Activated T-helper 2 cell treated with anti-CD3 and anti-CD28 coated beads, Interferon-gamma antibody, Interleukin-2, Interleukin-4, amounts not matched to agents 10 μg/mL and 5 μg/mL and 100 μg/mL, durations not matched to agents 14 hours and 24 hours and 36 hours (primary cell): ENCODE measurements at regions not wholly inside any gene's neighbourhood (a gene's known extent, or its start where the extent isn't known, plus 50 kb on each side); places are given as distances from the start of the nearest gene placed in this dataset.

Experiments
- DNase-seq: peaks from one replicate; pipeline ENCODE4 v3.0.0; 2021; ENCODE audit warnings: low spot score
- H3K27ac Mint-ChIP-seq: one replicate; pipeline ENCODE4 v1.8.0; 2021; ENCODE audit warnings: mixed read lengths
- H3K27me3 Mint-ChIP-seq: one replicate; pipeline ENCODE4 v1.8.0; 2021; ENCODE audit warnings: low read depth, mixed read lengths
- H3K36me3 Mint-ChIP-seq: one replicate; pipeline ENCODE4 v1.8.0; 2021; ENCODE audit warnings: low read depth, mixed read lengths
- H3K4me1 Mint-ChIP-seq: one replicate; pipeline ENCODE4 v1.8.0; 2021; ENCODE audit warnings: low read depth, mixed read lengths
- H3K4me3 Mint-ChIP-seq: one replicate; pipeline ENCODE4 v1.8.0; 2021; ENCODE audit warnings: low read depth, mild to moderate bottlenecking, moderate library complexity, mixed read lengths
- H3K9me3 Mint-ChIP-seq: one replicate; pipeline ENCODE4 v1.8.0; 2021; ENCODE audit warnings: mixed read lengths
- intact Hi-C: fragments of 100-400 bp; cut with micrococcal nuclease; formaldehyde crosslinking; loops from one replicate; pipeline ENCODE4 v1.15.1; 2023

GRCh38 chr1:103854279-103854678 lies 104.6 kb downstream of the AMY1C start:
- Mint-ChIP-seq H3K27me3 (no peaks in the 10 kb centered on the region), H3K4me1 (no peaks in the 10 kb centered on the region)

GRCh38 chr1:103859721-103860120 lies 110.0 kb downstream of the AMY1C start:
- Mint-ChIP-seq H3K27ac (no peak overlapping the region), H3K4me1 (no peaks in the 10 kb centered on the region)
- intact Hi-C loops, result no loop called here

More at GRCh38 chr1:103854279-103854678, 104.6 kb downstream of the AMY1C start:
- Mint-ChIP-seq H3K4me3 (no peak overlapping the region), H3K27ac (no peak overlapping the region), H3K36me3 (no peaks in the 10 kb centered on the region), H3K9me3 (peaks cover 39% of the 10 kb centered on the region)
- no peak for DNase-seq
- intact Hi-C loops, result no loop called here

GRCh38 chr1:103898576-103899345 lies 149.1 kb downstream of the AMY1C start:
- intact Hi-C loops, result no loop called here
- no peaks in the 10 kb centered on the region for H3K36me3 Mint-ChIP-seq
- H3K27me3 Mint-ChIP-seq, result no peaks in the 10 kb centered on the region
- DNase-seq, result no peak
- no peaks in the 10 kb centered on the region for H3K4me1 Mint-ChIP-seq
- no peak overlapping the region for H3K4me3 Mint-ChIP-seq
- peaks cover 17% of the 10 kb centered on the region for H3K9me3 Mint-ChIP-seq
- H3K27ac Mint-ChIP-seq, result no peak overlapping the region

More at GRCh38 chr1:103859721-103860120, 110.0 kb downstream of the AMY1C start:
- Mint-ChIP-seq H3K9me3 (peaks cover 30% of the 10 kb centered on the region), H3K27me3 (no peaks in the 10 kb centered on the region), H3K36me3 (no peaks in the 10 kb centered on the region), H3K4me3 (no peak overlapping the region)
- no peak for DNase-seq

- intact Hi-C loops, result no loop called here
- H3K4me1 Mint-ChIP-seq, result no peaks in the 10 kb centered on the region
- H3K27me3 Mint-ChIP-seq, result no peaks in the 10 kb centered on the region
- H3K4me3 Mint-ChIP-seq, result no peak overlapping the region
- no peaks in the 10 kb centered on the region for H3K36me3 Mint-ChIP-seq
- peaks cover 24% of the 10 kb centered on the region for H3K9me3 Mint-ChIP-seq
- no peak overlapping the region for H3K27ac Mint-ChIP-seq
- no peak for DNase-seq
Observed at GRCh38 chr1:103900005-103900404, 150.3 kb downstream of the AMY1C start.

GRCh38 chr1:103901072-103901471 lies 151.4 kb downstream of the AMY1C start:
- Mint-ChIP-seq H3K9me3 (peaks cover 24% of the 10 kb centered on the region), H3K4me3 (no peak overlapping the region), H3K27me3 (no peaks in the 10 kb centered on the region), H3K27ac (no peak overlapping the region), H3K4me1 (no peaks in the 10 kb centered on the region), H3K36me3 (no peaks in the 10 kb centered on the region)
- no peak for DNase-seq
- intact Hi-C loops, result no loop called here

- H3K27me3 Mint-ChIP-seq, result no peaks in the 10 kb centered on the region
- intact Hi-C loops, result no loop called here
- H3K36me3 Mint-ChIP-seq, result no peaks in the 10 kb centered on the region
- H3K27ac Mint-ChIP-seq, result no peak overlapping the region
- H3K9me3 Mint-ChIP-seq, result peaks cover 24% of the 10 kb centered on the region
- H3K4me3 Mint-ChIP-seq, result no peak overlapping the region
- no peak for DNase-seq
- H3K4me1 Mint-ChIP-seq, result no peaks in the 10 kb centered on the region
Observed at GRCh38 chr1:103905363-103905762, 155.7 kb downstream of the AMY1C start.

- intact Hi-C loops, result no loop called here
- no peaks in the 10 kb centered on the region for H3K4me1 Mint-ChIP-seq
- H3K27me3 Mint-ChIP-seq, result no peaks in the 10 kb centered on the region
- no peak overlapping the region for H3K4me3 Mint-ChIP-seq
- no peak for DNase-seq
- H3K36me3 Mint-ChIP-seq, result no peaks in the 10 kb centered on the region
- no peak overlapping the region for H3K27ac Mint-ChIP-seq
- H3K9me3 Mint-ChIP-seq, result peaks cover 9% of the 10 kb centered on the region
Observed at GRCh38 chr1:103911450-103911849, 161.8 kb downstream of the AMY1C start.

- Mint-ChIP-seq H3K9me3 (peaks cover 25% of the 10 kb centered on the region), H3K4me3 (no peak overlapping the region), H3K36me3 (no peaks in the 10 kb centered on the region), H3K4me1 (no peaks in the 10 kb centered on the region), H3K27ac (no peak overlapping the region), H3K27me3 (no peaks in the 10 kb centered on the region)
- intact Hi-C loops, result no loop called here
- no peak for DNase-seq
Observed at GRCh38 chr1:103917795-103918194, 168.1 kb downstream of the AMY1C start.

GRCh38 chr1:103931891-103932290 lies 182.2 kb downstream of the AMY1C start:
- no peaks in the 10 kb centered on the region for H3K4me1 Mint-ChIP-seq
- H3K9me3 Mint-ChIP-seq, result peaks cover 17% of the 10 kb centered on the region
- no peaks in the 10 kb centered on the region for H3K27me3 Mint-ChIP-seq
- intact Hi-C loops, result no loop called here
- H3K36me3 Mint-ChIP-seq, result no peaks in the 10 kb centered on the region
- H3K27ac Mint-ChIP-seq, result no peak overlapping the region
- no peak overlapping the region for H3K4me3 Mint-ChIP-seq
- DNase-seq, result no peak

- H3K36me3 Mint-ChIP-seq, result no peaks in the 10 kb centered on the region
- no peak overlapping the region for H3K4me3 Mint-ChIP-seq
- no peaks in the 10 kb centered on the region for H3K4me1 Mint-ChIP-seq
- H3K27me3 Mint-ChIP-seq, result no peaks in the 10 kb centered on the region
- H3K9me3 Mint-ChIP-seq, result no peaks in the 10 kb centered on the region
- DNase-seq, result no peak
- no peak overlapping the region for H3K27ac Mint-ChIP-seq
- intact Hi-C loops, result no loop called here
Observed at GRCh38 chr1:103937763-103938357, 188.2 kb downstream of the AMY1C start.

GRCh38 chr1:103941086-103941485 lies 191.4 kb downstream of the AMY1C start:
- no peaks in the 10 kb centered on the region for H3K9me3 Mint-ChIP-seq
- H3K4me3 Mint-ChIP-seq, result no peak overlapping the region
- intact Hi-C loops, result no loop called here
- no peak for DNase-seq
- H3K4me1 Mint-ChIP-seq, result no peaks in the 10 kb centered on the region
- H3K27ac Mint-ChIP-seq, result no peak overlapping the region
- no peaks in the 10 kb centered on the region for H3K36me3 Mint-ChIP-seq
- no peaks in the 10 kb centered on the region for H3K27me3 Mint-ChIP-seq

GRCh38 chr1:103942029-103942428 lies 192.3 kb downstream of the AMY1C start:
- Mint-ChIP-seq H3K4me3 (no peak overlapping the region), H3K36me3 (no peaks in the 10 kb centered on the region), H3K9me3 (no peaks in the 10 kb centered on the region), H3K27ac (no peak overlapping the region), H3K27me3 (no peaks in the 10 kb centered on the region), H3K4me1 (no peaks in the 10 kb centered on the region)
- DNase-seq, result no peak
- intact Hi-C loops, result no loop called here

GRCh38 chr1:103945774-103946173 lies 196.1 kb downstream of the AMY1C start:
- DNase-seq, result no peak
- Mint-ChIP-seq H3K27ac (no peak overlapping the region), H3K4me3 (no peak overlapping the region), H3K4me1 (no peaks in the 10 kb centered on the region), H3K36me3 (no peaks in the 10 kb centered on the region), H3K9me3 (no peaks in the 10 kb centered on the region), H3K27me3 (no peaks in the 10 kb centered on the region)
- intact Hi-C loops, result no loop called here
